ENCODE measurements at regions not wholly inside any gene's neighbourhood (a gene's known extent, or its start where the extent isn't known, plus 50 kb on each side); places are given as distances from the start of the nearest gene placed in this dataset.

- no peak for DNase-seq
These were observed 150.2 kb downstream of the DYRK2 start for GRCh38 chr12:67798768-67799167.

GRCh38 chr12:67802731-67803130, 154.2 kb downstream of the DYRK2 start:
- no peak for DNase-seq

DNA sequence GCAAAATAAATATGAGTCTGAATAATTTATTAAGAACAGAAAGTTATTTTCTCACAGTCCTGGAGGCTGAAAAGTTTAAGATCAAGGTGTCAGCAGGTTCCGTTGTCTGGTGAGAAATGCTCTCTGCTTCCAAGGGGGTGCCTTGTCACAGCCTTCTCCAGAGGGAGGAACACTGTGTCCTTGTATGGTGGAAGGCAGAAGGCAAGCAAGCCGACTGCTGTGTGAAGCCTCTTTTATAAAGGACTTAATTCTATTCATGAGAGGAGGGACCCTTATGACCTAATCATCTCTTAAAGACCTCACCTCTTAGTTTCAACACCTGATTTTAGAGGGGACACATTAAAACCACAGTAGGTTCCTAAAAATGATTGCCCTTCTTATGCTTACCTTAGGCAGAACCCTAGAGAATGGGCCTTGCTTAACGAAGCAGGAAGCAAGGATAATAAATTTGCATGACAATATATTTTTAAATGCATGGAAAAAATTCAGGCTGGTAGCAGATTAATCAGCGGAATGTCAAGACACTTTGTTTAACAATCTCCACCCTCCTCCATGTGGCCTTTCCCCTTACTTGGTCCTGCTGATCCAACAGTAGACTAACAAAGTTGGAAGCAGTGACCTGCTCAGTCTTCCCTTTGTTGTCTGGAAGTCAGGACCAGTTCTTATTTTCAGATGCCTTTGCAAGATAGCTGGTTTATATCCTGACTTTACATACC, 154.9 kb downstream of the DYRK2 start:
- DNase-seq: no peak

GRCh38 chr12:67804168-67804567, 155.6 kb downstream of the DYRK2 start:
- no peak for DNase-seq

- no peak for DNase-seq
These were observed 159.3 kb downstream of the DYRK2 start for GRCh38 chr12:67807814-67808213.

DNA sequence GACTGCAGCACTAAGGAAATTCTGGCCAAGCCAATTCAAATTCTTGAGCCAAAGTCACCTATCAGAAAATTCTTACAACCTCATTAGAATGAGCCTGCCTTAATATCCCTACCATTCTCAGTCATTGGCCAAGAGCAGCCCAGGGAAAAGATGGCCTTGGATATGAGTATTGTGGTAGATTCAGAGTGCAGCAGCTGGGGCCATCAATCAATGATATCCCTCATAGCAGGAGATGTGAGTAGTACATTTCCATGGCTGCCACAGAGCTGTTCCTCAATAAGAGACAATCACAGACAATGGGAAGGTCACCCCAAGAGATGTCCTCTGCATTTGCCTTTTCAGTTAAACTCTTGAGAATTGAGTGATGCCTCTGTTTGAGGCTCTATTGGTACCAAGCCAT, 161.6 kb downstream of the DYRK2 start:
- DNase-seq: no peak

GRCh38 chr12:67811437-67812361, 163.2 kb downstream of the DYRK2 start:
- DNase-seq: no peak

GRCh38 chr12:67813456-67813904, 164.9 kb downstream of the DYRK2 start:
- no peak for DNase-seq

GRCh38 chr12:67816269-67816668, 167.7 kb downstream of the DYRK2 start:
- DNase-seq: no peak

GRCh38 chr12:67818459-67818903, 169.9 kb downstream of the DYRK2 start:
- no peak for DNase-seq

- no peak for DNase-seq
These were observed 169.3 kb upstream of the IFNG-AS1 start for GRCh38 chr12:67819902-67820301.

GRCh38 chr12:67820694-67821093, 168.6 kb upstream of the IFNG-AS1 start:
- DNase-seq: no peak

DNA sequence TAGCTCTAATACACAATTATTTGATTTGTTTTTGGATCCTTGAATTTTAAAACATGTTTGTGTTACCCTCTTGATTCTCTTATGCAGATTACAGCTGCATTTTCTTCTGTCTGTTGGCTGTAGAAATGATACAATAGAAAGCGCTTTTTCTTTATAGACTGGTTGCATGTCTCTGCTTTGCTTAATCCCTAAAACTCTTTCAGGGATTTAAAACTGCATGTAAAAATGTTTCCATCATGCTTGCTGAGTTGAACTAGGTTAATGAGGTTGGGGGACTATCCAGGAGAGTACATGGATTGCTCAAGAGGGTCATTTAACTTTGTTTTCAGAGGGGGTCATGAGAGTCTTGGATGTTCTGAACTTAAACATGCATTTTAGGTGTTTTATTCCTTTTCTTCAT, 166.4 kb upstream of the IFNG-AS1 start:
- DNase-seq: no peak

- no peak for DNase-seq
These were observed 163.1 kb upstream of the IFNG-AS1 start for GRCh38 chr12:67826148-67826547.

- DNase-seq: no peak
These were observed 162.1 kb upstream of the IFNG-AS1 start for GRCh38 chr12:67826946-67827720.

GRCh38 chr12:67827820-67828383, 161.3 kb upstream of the IFNG-AS1 start:
- DNase-seq: no peak

DNA sequence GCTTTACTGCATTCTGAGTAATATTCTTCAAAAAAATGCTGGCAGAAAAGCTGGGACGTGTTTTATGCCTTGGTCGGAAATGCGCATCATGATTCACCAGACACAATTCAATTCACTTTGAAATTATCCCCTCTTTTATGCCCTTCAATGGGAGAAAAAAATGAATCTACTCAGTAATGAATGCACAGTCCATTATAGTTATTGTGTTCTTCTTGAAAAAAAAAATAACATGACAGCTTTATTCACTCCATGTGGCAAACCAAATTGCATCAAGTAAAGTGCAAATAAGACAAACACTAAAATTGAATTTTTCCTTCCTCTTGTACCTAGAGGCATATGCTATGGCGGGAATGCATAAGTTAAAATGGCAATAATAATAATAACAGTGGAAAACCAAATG, 159.4 kb upstream of the IFNG-AS1 start:
- DNase-seq: no peak

DNA sequence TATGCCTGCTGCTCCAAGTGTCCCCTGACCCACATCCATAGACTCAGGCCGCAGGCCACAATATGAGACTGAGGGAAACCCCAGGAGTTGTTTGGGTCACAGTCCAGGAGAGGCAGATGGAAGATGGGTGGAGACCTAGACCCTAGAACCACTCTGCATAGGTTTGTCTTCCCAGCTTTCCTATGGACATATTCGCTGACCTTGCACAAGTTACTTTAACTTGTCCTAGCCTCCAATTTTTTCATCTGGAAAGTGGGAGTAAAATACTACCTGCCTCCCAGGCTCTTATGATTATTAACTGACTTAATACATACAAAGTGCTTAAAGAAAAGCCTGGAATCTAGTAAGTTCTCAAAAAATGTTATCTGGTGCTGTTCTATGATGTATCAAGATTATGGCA, 157.1 kb upstream of the IFNG-AS1 start:
- no peak for DNase-seq

GRCh38 chr12:67833602-67834001, 155.6 kb upstream of the IFNG-AS1 start:
- DNase-seq: no peak

- DNase-seq: no peak
These were observed 151.4 kb upstream of the IFNG-AS1 start for GRCh38 chr12:67837876-67838275.

DNA sequence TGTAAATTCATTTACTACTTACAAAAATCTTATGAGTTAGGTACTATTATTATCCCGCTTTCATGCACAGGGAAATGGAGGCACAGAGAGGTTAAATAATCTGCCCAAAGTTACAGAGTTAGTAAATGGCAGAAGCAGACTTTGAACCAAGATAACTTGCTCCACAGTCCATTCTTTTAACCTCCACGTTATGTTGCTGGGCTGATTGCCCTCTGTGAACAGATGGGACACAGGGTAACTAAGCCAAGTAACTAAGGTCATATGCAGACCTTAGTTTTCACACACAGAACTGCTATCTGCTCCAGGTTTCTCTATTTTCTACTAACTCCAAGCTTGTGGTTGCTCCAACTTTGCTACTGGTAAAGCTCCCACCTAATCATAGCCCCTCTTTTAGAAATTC, 147.1 kb upstream of the IFNG-AS1 start:
- no peak for DNase-seq

- no peak for DNase-seq
These were observed 146.0 kb upstream of the IFNG-AS1 start for GRCh38 chr12:67843257-67843656.

DNA sequence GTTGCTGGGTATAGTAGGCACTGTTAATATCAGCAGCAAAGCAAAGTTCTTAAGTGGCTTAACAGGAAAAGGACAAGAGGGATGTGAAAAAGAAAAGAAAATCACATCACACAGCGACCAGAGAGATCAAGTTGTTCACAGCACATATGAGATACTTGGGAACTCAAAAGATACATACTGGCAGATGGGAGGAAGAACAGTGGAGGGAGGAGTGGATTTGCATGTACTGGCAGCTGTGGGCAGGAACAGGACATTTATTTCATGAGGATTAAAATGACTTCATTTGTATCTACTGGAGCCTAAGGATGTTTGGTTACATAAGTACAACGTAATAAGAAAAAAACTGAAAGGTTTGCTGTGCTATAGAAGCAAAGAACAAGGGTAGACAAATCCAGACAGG, 136.5 kb upstream of the IFNG-AS1 start:
- no peak for DNase-seq

All from NCI-H2081 (cell line).